ENCODE measurements at regions not wholly inside any gene's neighbourhood (a gene's known extent, or its start where the extent isn't known, plus 50 kb on each side); places are given as distances from the start of the nearest gene placed in this dataset.
"Not testable (repeated sequence)": the region's sequence is repeated elsewhere in the genome, so short reads cannot be mapped to it uniquely, and the experiment has no call there.

DNA sequence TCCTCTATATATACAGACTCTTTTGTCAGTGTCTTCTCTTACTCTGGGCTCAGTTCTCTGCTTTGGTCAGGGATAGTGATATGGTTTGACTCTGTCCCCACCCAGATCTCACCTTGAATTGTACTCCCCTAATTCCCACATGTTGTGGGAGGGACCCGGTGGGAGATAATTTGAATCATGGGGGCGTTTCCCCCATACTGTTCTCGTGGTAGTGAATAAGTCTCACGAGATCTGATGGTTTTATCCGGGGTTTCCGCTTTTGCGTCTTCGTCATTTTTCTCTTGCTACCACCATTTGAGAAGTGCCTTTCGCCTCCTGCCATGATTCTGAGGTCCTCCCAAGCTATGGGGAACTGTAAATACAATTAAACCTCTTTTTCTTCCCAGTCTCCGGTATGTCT is 144.4 kb downstream of the GLUD2 start:
- no peak for ATAC-seq
- BruUV-seq (replicated peaks): no TSS peak
- intact Hi-C loops (cut with micrococcal nuclease; ENCODE audit: unreplicated experiment): no loop called here

DNA sequence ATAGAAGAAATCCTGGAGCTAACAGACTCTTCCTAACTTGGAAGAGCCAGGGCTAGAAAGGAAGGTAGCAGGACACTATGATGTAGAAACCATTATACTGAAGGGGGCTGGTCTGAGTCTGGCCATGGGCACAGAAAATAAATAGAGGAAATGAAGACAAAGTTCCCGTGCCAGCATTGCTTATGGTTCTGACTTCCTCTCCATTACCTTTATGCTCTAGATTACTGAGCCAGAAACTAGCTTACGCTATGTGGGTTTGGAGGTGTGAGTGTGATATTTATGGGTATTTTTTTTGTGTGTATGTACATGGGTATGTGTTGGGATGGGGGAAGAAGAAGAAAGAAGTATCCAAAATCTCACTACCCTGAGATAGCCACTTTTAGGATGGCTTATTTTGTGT is 148.3 kb downstream of the GLUD2 start:
- in situ Hi-C loops (cut with HindIII; ENCODE audit: low pct_unique_long_range_greater_than_20kb, low sequenced_read_pairs): no loop called here

More for the DNA sequence above, 144.4 kb downstream of the GLUD2 start:
- no peaks in the 10 kb centered on the region for H3K4me1 ChIP-seq (ENCODE audit: control insufficient read depth, insufficient read depth, low read length)
- H3K27ac ChIP-seq (ENCODE audit: low read length): no peak overlapping the region
- no peaks in the 10 kb centered on the region for H3K36me3 ChIP-seq (ENCODE audit: control insufficient read depth, insufficient read depth, low read length)
- POLR2A ChIA-PET: no interaction called here
- no peaks in the 10 kb centered on the region for H3K9me3 ChIP-seq (ENCODE audit: control insufficient read depth, insufficient read depth, low read depth, low read length)
- CTCF ChIA-PET: no interaction called here
- H3K27me3 ChIP-seq (ENCODE audit: control insufficient read depth, insufficient read depth, low read length): no peaks in the 10 kb centered on the region
- in situ Hi-C loops (cut with HindIII; ENCODE audit: low pct_unique_long_range_greater_than_20kb, low sequenced_read_pairs): no loop called here
- no peak for TF ChIP-seq TCF7L2 (IDR thresholded peaks at IDR 0.05; ENCODE audit: low read depth, low read length)
- TF ChIP-seq, protein P1, sequence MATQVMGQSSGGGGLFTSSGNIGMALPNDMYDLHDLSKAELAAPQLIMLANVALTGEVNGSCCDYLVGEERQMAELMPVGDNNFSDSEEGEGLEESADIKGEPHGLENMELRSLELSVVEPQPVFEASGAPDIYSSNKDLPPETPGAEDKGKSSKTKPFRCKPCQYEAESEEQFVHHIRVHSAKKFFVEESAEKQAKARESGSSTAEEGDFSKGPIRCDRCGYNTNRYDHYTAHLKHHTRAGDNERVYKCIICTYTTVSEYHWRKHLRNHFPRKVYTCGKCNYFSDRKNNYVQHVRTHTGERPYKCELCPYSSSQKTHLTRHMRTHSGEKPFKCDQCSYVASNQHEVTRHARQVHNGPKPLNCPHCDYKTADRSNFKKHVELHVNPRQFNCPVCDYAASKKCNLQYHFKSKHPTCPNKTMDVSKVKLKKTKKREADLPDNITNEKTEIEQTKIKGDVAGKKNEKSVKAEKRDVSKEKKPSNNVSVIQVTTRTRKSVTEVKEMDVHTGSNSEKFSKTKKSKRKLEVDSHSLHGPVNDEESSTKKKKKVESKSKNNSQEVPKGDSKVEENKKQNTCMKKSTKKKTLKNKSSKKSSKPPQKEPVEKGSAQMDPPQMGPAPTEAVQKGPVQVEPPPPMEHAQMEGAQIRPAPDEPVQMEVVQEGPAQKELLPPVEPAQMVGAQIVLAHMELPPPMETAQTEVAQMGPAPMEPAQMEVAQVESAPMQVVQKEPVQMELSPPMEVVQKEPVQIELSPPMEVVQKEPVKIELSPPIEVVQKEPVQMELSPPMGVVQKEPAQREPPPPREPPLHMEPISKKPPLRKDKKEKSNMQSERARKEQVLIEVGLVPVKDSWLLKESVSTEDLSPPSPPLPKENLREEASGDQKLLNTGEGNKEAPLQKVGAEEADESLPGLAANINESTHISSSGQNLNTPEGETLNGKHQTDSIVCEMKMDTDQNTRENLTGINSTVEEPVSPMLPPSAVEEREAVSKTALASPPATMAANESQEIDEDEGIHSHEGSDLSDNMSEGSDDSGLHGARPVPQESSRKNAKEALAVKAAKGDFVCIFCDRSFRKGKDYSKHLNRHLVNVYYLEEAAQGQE (IDR thresholded peaks at IDR 0.05; ENCODE audit: insufficient read depth in 1 of 2, low read depth in 2 of 2, low read length in 1 of 2): no peak
- TF ChIP-seq SIN3A (IDR thresholded peaks at IDR 0.05; ENCODE audit: borderline replicate concordance, insufficient read depth, low read depth, low read length): no peak
- no peak for TF ChIP-seq POLR2AphosphoS5 (IDR thresholded peaks at IDR 0.05; ENCODE audit: low read depth, low read length)
- TF ChIP-seq, protein P2, sequence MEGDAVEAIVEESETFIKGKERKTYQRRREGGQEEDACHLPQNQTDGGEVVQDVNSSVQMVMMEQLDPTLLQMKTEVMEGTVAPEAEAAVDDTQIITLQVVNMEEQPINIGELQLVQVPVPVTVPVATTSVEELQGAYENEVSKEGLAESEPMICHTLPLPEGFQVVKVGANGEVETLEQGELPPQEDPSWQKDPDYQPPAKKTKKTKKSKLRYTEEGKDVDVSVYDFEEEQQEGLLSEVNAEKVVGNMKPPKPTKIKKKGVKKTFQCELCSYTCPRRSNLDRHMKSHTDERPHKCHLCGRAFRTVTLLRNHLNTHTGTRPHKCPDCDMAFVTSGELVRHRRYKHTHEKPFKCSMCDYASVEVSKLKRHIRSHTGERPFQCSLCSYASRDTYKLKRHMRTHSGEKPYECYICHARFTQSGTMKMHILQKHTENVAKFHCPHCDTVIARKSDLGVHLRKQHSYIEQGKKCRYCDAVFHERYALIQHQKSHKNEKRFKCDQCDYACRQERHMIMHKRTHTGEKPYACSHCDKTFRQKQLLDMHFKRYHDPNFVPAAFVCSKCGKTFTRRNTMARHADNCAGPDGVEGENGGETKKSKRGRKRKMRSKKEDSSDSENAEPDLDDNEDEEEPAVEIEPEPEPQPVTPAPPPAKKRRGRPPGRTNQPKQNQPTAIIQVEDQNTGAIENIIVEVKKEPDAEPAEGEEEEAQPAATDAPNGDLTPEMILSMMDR (IDR thresholded peaks at IDR 0.05): no peak
- no peak overlapping the region for H3K4me3 ChIP-seq (ENCODE audit: low read depth in 2 of 2, low read length in 2 of 2)
- no peak for DNase-seq (ENCODE audit: low read depth, low spot score)

DNA sequence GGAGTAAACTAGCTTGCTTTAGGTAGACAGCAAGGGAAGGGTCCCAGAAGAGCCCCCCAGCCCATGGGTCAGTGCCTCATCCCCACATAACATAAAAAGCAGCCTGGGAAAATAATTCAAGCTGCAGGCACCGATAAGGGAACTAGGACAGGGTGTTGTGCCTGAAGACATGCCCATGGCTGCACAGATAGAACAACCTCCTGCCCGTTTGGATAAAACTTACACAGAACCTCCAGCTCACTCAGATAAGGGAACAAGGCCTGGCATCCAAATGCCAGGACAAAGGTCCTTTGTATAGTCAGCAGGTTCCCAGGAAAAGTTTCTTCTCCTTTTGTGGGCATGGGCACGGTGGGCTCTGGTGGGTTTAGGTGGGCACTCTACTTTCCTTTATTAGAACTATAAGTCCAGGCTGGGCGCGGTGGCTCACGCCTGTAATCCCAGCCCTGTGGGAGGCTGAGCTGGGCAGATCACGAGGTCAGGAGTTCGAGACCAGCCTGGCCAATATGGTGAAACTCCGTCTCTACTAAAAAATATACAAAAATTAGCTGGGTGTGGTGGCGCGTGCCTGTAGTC is 149.5 kb downstream of the GLUD2 start:
- in situ Hi-C loops (cut with HindIII; ENCODE audit: low pct_unique_long_range_greater_than_20kb, low sequenced_read_pairs); H3K36me3 ChIP-seq (ENCODE audit: control insufficient read depth, insufficient read depth, low read length); BruUV-seq (replicated peaks); CTCF ChIA-PET; H3K27ac ChIP-seq (ENCODE audit: low read length); H3K4me1 ChIP-seq (ENCODE audit: control insufficient read depth, insufficient read depth, low read length); DNase-seq (ENCODE audit: low read depth, low spot score); intact Hi-C loops (cut with micrococcal nuclease; ENCODE audit: unreplicated experiment); H3K9me3 ChIP-seq (ENCODE audit: control insufficient read depth, insufficient read depth, low read depth, low read length); H3K27me3 ChIP-seq (ENCODE audit: control insufficient read depth, insufficient read depth, low read length); POLR2A ChIA-PET: not testable (repeated sequence)
- peak; percentile 65; the same call in 1 of the 2 replicates for ATAC-seq
- H3K4me3 ChIP-seq (ENCODE audit: low read depth in 2 of 2, low read length in 2 of 2): peak overlapping the region; percentile 34 to 64

More for the DNA sequence above, 148.3 kb downstream of the GLUD2 start:
- DNase-seq (ENCODE audit: low read depth, low spot score) (no peak), ATAC-seq (no peak)
- Histone ChIP-seq H3K27ac (ENCODE audit: low read length) (no peak overlapping the region), H3K36me3 (ENCODE audit: control insufficient read depth, insufficient read depth, low read length) (no peaks in the 10 kb centered on the region), H3K4me3 (ENCODE audit: low read depth in 2 of 2, low read length in 2 of 2) (no peak overlapping the region), H3K9me3 (ENCODE audit: control insufficient read depth, insufficient read depth, low read depth, low read length) (no peaks in the 10 kb centered on the region), H3K4me1 (ENCODE audit: control insufficient read depth, insufficient read depth, low read length) (no peaks in the 10 kb centered on the region), H3K27me3 (ENCODE audit: control insufficient read depth, insufficient read depth, low read length) (no peaks in the 10 kb centered on the region)
- no TSS peak for BruUV-seq (replicated peaks)
- TF ChIP-seq POLR2AphosphoS5 (IDR thresholded peaks at IDR 0.05; ENCODE audit: low read depth, low read length) (no peak), TCF7L2 (IDR thresholded peaks at IDR 0.05; ENCODE audit: low read depth, low read length) (no peak), SIN3A (IDR thresholded peaks at IDR 0.05; ENCODE audit: borderline replicate concordance, insufficient read depth, low read depth, low read length) (no peak)
- TF ChIP-seq, protein P2 (IDR thresholded peaks at IDR 0.05): no peak
- TF ChIP-seq, protein P1 (IDR thresholded peaks at IDR 0.05; ENCODE audit: insufficient read depth in 1 of 2, low read depth in 2 of 2, low read length in 1 of 2): no peak
- ChIA-PET CTCF (no interaction called here), POLR2A (no interaction called here)
- intact Hi-C loops (cut with micrococcal nuclease; ENCODE audit: unreplicated experiment): no loop called here

All from Panc1 (cell line).